Activated CD4-positive, alpha-beta memory T cell treated with anti-CD3 and anti-CD28 coated beads for 36 hours (primary cell): ENCODE measurements at regions not wholly inside any gene's neighbourhood (a gene's known extent, or its start where the extent isn't known, plus 50 kb on each side); places are given as distances from the start of the nearest gene placed in this dataset.

Source experiments
- CTCF ChIA-PET: fragments of 350-600 bp; sonication (Branson Sonifier 250); formaldehyde crosslinking; loops from one replicate; lab custom pipeline; 2021; ENCODE audit warnings: antibody characterized with exemption, inconsistent platforms; lab: Charles Lee
- POLR2A ChIA-PET: fragments of 350-600 bp; sonication (Branson Sonifier 250); formaldehyde crosslinking; loops from one replicate; lab custom pipeline; 2021; ENCODE audit warnings: antibody characterized with exemption; lab: Charles Lee
- DNase-seq: peaks from one replicate; pipeline ENCODE4 v3.0.0-alpha.2; 2020
- H3K27ac Mint-ChIP-seq: one replicate; pipeline ENCODE4 v1.8.0; 2021; ENCODE audit warnings: mixed read lengths
- H3K27me3 Mint-ChIP-seq: one replicate; pipeline ENCODE4 v1.8.0; 2021; ENCODE audit warnings: mixed read lengths
- H3K36me3 Mint-ChIP-seq: one replicate; pipeline ENCODE4 v1.8.0; 2021; ENCODE audit warnings: mixed read lengths
- H3K4me1 Mint-ChIP-seq: one replicate; pipeline ENCODE4 v1.8.0; 2021; ENCODE audit warnings: low read depth, mixed read lengths
- H3K4me3 Mint-ChIP-seq: one replicate; pipeline ENCODE4 v1.8.0; 2021; ENCODE audit warnings: mild to moderate bottlenecking, mixed read lengths
- H3K9me3 Mint-ChIP-seq: one replicate; pipeline ENCODE4 v1.8.0; 2021; ENCODE audit warnings: mixed read lengths
- intact Hi-C: fragments of 100-400 bp; cut with micrococcal nuclease; formaldehyde crosslinking; loops from one replicate; pipeline ENCODE4 v1.15.1; 2023

- H3K27ac Mint-ChIP-seq, result no peak overlapping the region
- no peaks in the 10 kb centered on the region for H3K36me3 Mint-ChIP-seq
- no peaks in the 10 kb centered on the region for H3K27me3 Mint-ChIP-seq
- no peak for DNase-seq
- H3K4me1 Mint-ChIP-seq, result no peaks in the 10 kb centered on the region
- ChIA-PET POLR2A (no interaction called here), CTCF (no interaction called here)
- intact Hi-C loops, result no loop called here
- no peak overlapping the region for H3K4me3 Mint-ChIP-seq
- H3K9me3 Mint-ChIP-seq, result no peaks in the 10 kb centered on the region
Observed at GRCh38 chr5:114686356-114686755, 324.5 kb downstream of the KCNN2 start.

DNA sequence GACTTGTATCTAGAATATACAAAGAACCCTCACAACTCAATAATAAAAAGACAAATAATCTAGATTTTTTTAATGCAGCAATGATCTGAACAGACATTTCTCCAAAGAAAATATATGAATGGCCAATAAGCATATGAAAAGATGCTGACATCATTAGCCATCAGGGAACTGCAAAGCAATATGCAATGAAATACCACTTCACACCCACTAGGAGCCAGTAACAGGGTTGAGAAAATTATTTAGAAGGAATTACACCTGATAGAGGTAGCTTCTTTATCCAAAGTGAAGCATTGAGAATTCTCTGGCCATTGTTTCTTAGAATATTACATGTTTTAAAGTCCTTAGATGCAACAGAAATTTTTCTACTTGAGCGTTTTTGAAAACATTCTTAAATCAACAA is 316.9 kb downstream of the KCNN2 start:
- Mint-ChIP-seq H3K9me3 (no peaks in the 10 kb centered on the region), H3K27me3 (no peaks in the 10 kb centered on the region), H3K4me1 (no peaks in the 10 kb centered on the region), H3K36me3 (no peaks in the 10 kb centered on the region), H3K27ac (no peak overlapping the region), H3K4me3 (no peak overlapping the region)
- ChIA-PET POLR2A (no interaction called here), CTCF (no interaction called here)
- intact Hi-C loops, result no loop called here
- DNase-seq, result no peak

DNA sequence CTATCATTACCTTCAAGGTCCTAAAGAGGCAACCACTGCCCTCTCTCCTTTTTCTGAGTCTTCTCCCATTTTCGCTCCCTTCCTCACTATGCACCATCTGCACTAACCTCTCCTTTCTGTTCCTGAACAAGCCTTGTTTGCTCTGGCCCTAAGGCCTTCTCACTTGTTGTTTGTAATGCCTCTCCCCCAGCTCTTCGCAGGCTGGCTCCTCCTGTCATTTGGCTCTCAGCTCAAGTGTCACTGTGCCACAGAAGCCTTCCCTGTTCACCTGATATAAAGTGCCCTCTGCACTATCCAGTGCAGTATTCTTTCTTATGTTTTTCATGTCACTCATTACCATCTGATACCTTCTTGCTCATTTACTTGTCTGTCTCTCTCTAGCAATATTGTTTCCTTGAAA is 303.7 kb downstream of the KCNN2 start:
- POLR2A ChIA-PET, result no interaction called here
- no peaks in the 10 kb centered on the region for H3K4me1 Mint-ChIP-seq
- H3K36me3 Mint-ChIP-seq, result no peaks in the 10 kb centered on the region
- no peak overlapping the region for H3K27ac Mint-ChIP-seq
- intact Hi-C loops, result no loop called here
- CTCF ChIA-PET, result no interaction called here
- H3K4me3 Mint-ChIP-seq, result no peak overlapping the region
- peaks cover under 1% of the 10 kb centered on the region for H3K9me3 Mint-ChIP-seq
- no peaks in the 10 kb centered on the region for H3K27me3 Mint-ChIP-seq
- no peak for DNase-seq

GRCh38 chr5:114660791-114661190 is 298.9 kb downstream of the KCNN2 start:
- no peaks in the 10 kb centered on the region for H3K9me3 Mint-ChIP-seq
- DNase-seq, result no peak
- no peaks in the 10 kb centered on the region for H3K36me3 Mint-ChIP-seq
- POLR2A ChIA-PET, result no interaction called here
- no peak overlapping the region for H3K27ac Mint-ChIP-seq
- H3K27me3 Mint-ChIP-seq, result no peaks in the 10 kb centered on the region
- intact Hi-C loops, result no loop called here
- no peak overlapping the region for H3K4me3 Mint-ChIP-seq
- CTCF ChIA-PET, result no interaction called here
- H3K4me1 Mint-ChIP-seq, result no peaks in the 10 kb centered on the region

GRCh38 chr5:114658194-114658593 is 296.3 kb downstream of the KCNN2 start:
- H3K4me1 Mint-ChIP-seq, result no peaks in the 10 kb centered on the region
- CTCF ChIA-PET, result no interaction called here
- no peak overlapping the region for H3K27ac Mint-ChIP-seq
- no peak for DNase-seq
- no peaks in the 10 kb centered on the region for H3K27me3 Mint-ChIP-seq
- POLR2A ChIA-PET, result no interaction called here
- no peaks in the 10 kb centered on the region for H3K36me3 Mint-ChIP-seq
- peaks cover 2% of the 10 kb centered on the region for H3K9me3 Mint-ChIP-seq
- no peak overlapping the region for H3K4me3 Mint-ChIP-seq
- intact Hi-C loops, result no loop called here

DNA sequence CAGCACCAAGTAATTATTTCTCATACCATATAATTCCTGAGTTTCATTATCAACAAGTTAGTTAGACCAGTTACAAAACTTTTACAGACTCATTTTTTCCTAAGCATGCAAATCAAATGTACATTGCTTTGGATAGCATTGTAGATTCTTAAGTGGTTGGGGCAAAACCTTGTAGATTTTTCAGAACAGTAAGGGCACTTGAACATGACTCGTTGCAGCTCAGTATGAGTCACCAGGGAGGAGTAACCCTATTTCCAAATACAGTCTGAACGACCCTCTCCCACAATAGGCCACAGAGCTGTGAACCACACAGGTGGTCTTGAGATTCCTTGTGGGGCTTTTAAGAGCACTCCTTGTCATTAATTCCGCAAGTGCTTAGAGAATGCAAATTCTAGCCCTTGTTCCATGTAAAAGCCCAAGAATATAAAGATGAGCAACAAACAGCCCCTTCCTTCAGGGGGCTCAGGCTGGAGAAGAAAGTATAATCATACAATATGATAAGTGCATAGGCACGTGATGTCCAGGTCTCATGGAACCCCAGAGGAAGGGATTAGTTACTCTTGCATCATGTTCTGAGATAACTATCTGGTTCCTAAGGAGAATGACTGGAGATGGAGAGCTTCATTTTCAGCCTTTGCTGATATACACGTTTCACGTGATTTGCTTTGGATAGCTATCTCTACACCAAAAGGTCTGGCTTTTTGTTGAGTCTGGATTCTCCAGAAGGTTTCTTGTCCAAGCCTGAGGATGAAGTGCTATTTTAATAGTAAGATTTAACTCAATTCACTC is 295.7 kb downstream of the KCNN2 start:
- ChIA-PET POLR2A (no interaction called here), CTCF (no interaction called here)
- H3K9me3 Mint-ChIP-seq, result peaks cover 2% of the 10 kb centered on the region
- H3K36me3 Mint-ChIP-seq, result no peaks in the 10 kb centered on the region
- no peak for DNase-seq
- no peaks in the 10 kb centered on the region for H3K27me3 Mint-ChIP-seq
- H3K27ac Mint-ChIP-seq, result no peak overlapping the region
- intact Hi-C loops, result no loop called here
- no peaks in the 10 kb centered on the region for H3K4me1 Mint-ChIP-seq
- H3K4me3 Mint-ChIP-seq, result no peak overlapping the region

DNA sequence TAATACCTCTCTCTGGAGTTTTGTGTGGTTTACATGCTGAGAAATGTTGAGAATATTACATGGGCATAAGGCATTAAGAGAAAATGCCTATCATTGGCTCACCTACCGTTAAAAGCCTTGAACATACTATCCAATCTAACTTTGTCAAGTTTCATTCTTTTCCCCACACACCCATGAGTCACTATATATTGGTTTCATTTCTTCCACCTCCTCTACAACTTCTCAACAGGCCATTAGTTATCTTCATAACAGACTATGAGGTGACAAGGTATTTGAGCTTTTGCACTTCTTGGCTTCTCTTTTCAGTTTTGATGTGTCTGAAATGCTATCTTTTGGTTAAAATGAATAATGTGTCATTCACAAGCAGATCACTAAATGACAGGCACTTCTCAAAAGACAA is 288.0 kb downstream of the KCNN2 start:
- ChIA-PET POLR2A (no interaction called here), CTCF (no interaction called here)
- H3K9me3 Mint-ChIP-seq, result no peaks in the 10 kb centered on the region
- H3K36me3 Mint-ChIP-seq, result no peaks in the 10 kb centered on the region
- no peak overlapping the region for H3K4me3 Mint-ChIP-seq
- intact Hi-C loops, result no loop called here
- no peak overlapping the region for H3K27ac Mint-ChIP-seq
- no peak for DNase-seq
- no peaks in the 10 kb centered on the region for H3K27me3 Mint-ChIP-seq
- no peaks in the 10 kb centered on the region for H3K4me1 Mint-ChIP-seq

- no peaks in the 10 kb centered on the region for H3K36me3 Mint-ChIP-seq
- ChIA-PET POLR2A (no interaction called here), CTCF (no interaction called here)
- H3K4me1 Mint-ChIP-seq, result no peaks in the 10 kb centered on the region
- H3K27me3 Mint-ChIP-seq, result no peaks in the 10 kb centered on the region
- peaks cover 3% of the 10 kb centered on the region for H3K9me3 Mint-ChIP-seq
- no peak overlapping the region for H3K4me3 Mint-ChIP-seq
- no peak for DNase-seq
- intact Hi-C loops, result no loop called here
- no peak overlapping the region for H3K27ac Mint-ChIP-seq
Observed at GRCh38 chr5:114648940-114649339, 287.1 kb downstream of the KCNN2 start.

DNA sequence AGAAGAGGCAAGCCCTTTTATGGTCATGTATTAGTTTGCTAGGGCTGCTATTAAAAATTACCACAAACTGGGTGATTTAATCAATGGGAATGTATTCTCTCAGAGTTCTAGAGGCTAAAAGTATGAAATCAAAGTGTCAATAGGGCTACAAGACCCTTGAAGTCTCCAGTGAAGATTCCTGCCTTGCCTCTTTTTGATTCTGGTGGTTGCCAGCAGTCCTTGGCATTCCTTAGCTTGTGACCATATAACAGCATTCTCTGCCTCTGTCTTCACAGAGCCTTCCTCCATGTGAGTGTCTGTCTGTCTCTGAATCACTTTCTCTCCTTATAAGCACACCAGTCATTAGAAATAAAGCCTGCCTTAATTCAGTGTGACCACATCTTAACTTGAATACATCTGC is 282.7 kb downstream of the KCNN2 start:
- H3K9me3 Mint-ChIP-seq, result peaks cover 16% of the 10 kb centered on the region
- no peak overlapping the region for H3K4me3 Mint-ChIP-seq
- intact Hi-C loops, result no loop called here
- ChIA-PET POLR2A (no interaction called here), CTCF (no interaction called here)
- DNase-seq, result no peak
- H3K4me1 Mint-ChIP-seq, result no peaks in the 10 kb centered on the region
- no peaks in the 10 kb centered on the region for H3K36me3 Mint-ChIP-seq
- no peak overlapping the region for H3K27ac Mint-ChIP-seq
- no peaks in the 10 kb centered on the region for H3K27me3 Mint-ChIP-seq

DNA sequence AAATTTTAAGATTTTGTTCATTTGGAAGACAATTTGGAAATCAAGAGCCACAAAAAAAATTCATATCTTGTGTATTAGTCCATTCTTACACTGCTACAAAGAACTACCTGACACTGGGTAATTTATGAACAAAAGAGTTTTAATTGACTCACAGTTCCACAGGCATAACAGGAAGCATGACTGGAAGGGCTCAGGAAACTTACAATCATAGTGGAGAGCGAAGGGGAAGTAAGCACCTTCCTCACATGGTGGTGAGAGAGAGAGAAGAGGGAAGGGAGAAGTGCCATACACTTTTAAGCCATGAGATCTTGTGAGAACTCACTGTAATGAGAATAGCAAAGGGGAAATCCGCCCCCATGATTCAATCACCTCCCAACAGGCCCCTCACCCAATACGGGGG is 274.4 kb downstream of the KCNN2 start:
- ChIA-PET CTCF (no interaction called here), POLR2A (no interaction called here)
- no peaks in the 10 kb centered on the region for H3K27me3 Mint-ChIP-seq
- DNase-seq, result no peak
- no peaks in the 10 kb centered on the region for H3K4me1 Mint-ChIP-seq
- H3K4me3 Mint-ChIP-seq, result no peak overlapping the region
- peaks cover 5% of the 10 kb centered on the region for H3K9me3 Mint-ChIP-seq
- no peak overlapping the region for H3K27ac Mint-ChIP-seq
- intact Hi-C loops, result no loop called here
- H3K36me3 Mint-ChIP-seq, result no peaks in the 10 kb centered on the region

- H3K4me1 Mint-ChIP-seq, result no peaks in the 10 kb centered on the region
- no peaks in the 10 kb centered on the region for H3K36me3 Mint-ChIP-seq
- H3K27me3 Mint-ChIP-seq, result no peaks in the 10 kb centered on the region
- H3K9me3 Mint-ChIP-seq, result peaks cover 2% of the 10 kb centered on the region
- H3K27ac Mint-ChIP-seq, result no peak overlapping the region
- ChIA-PET CTCF (no interaction called here), POLR2A (no interaction called here)
- no peak for DNase-seq
- no peak overlapping the region for H3K4me3 Mint-ChIP-seq
- intact Hi-C loops, result no loop called here
Observed at GRCh38 chr5:114634967-114635901, 273.4 kb downstream of the KCNN2 start.

GRCh38 chr5:114634517-114634916 is 272.6 kb downstream of the KCNN2 start:
- Mint-ChIP-seq H3K36me3 (no peaks in the 10 kb centered on the region), H3K9me3 (no peaks in the 10 kb centered on the region), H3K4me3 (no peak overlapping the region), H3K4me1 (no peaks in the 10 kb centered on the region), H3K27me3 (no peaks in the 10 kb centered on the region), H3K27ac (no peak overlapping the region)
- DNase-seq, result no peak
- CTCF ChIA-PET, result no interaction called here
- POLR2A ChIA-PET, result no interaction called here
- intact Hi-C loops, result no loop called here
